ENCODE measurements at regions not wholly inside any gene's neighbourhood (a gene's known extent, or its start where the extent isn't known, plus 50 kb on each side); places are given as distances from the start of the nearest gene placed in this dataset.
"Not testable (repeated sequence)": the region's sequence is repeated elsewhere in the genome, so short reads cannot be mapped to it uniquely, and the experiment has no call there.

GRCh38 chr6:27575594-27576361 is 102.9 kb upstream of the ZNF184 start:
- DNase-seq: no peak

GRCh38 chr6:27568226-27568897 is 95.5 kb upstream of the ZNF184 start:
- no peak for DNase-seq

- no peak for DNase-seq
These were observed 93.2 kb upstream of the ZNF184 start for GRCh38 chr6:27565839-27566779.

- no peak for DNase-seq
These were observed 89.1 kb upstream of the ZNF184 start for GRCh38 chr6:27562027-27562410.

GRCh38 chr6:27558028-27558724 is 85.3 kb upstream of the ZNF184 start:
- DNase-seq: no peak

- no peak for DNase-seq
These were observed 83.5 kb upstream of the ZNF184 start for GRCh38 chr6:27556406-27556805.

- no peak for DNase-seq
These were observed 80.4 kb upstream of the ZNF184 start for GRCh38 chr6:27553123-27553904.

GRCh38 chr6:27551607-27552006 is 78.7 kb upstream of the ZNF184 start:
- DNase-seq: no peak

- DNase-seq: no peak
These were observed 77.8 kb upstream of the ZNF184 start for GRCh38 chr6:27550692-27551091.

- DNase-seq: not testable (repeated sequence)
These were observed 76.3 kb upstream of the ZNF184 start for GRCh38 chr6:27549241-27549598.

GRCh38 chr6:27547157-27548075 is 74.5 kb upstream of the ZNF184 start:
- DNase-seq: peak; percentile 5 to 40

GRCh38 chr6:27546522-27546921 is 73.6 kb upstream of the ZNF184 start:
- no peak for DNase-seq

GRCh38 chr6:27545271-27546046 is 72.6 kb upstream of the ZNF184 start:
- DNase-seq: no peak

GRCh38 chr6:27544612-27545260 is 71.8 kb upstream of the ZNF184 start:
- no peak for DNase-seq

- DNase-seq: not testable (repeated sequence)
These were observed 71.2 kb upstream of the ZNF184 start for GRCh38 chr6:27544135-27544534.

GRCh38 chr6:27542485-27542884 is 69.6 kb upstream of the ZNF184 start:
- DNase-seq: no peak

- no peak for DNase-seq
These were observed 69.0 kb upstream of the ZNF184 start for GRCh38 chr6:27541933-27542297.

GRCh38 chr6:27541212-27541932 is 68.5 kb upstream of the ZNF184 start:
- DNase-seq: no peak

- no peak for DNase-seq
These were observed 66.6 kb upstream of the ZNF184 start for GRCh38 chr6:27539551-27539950.

All from NCI-H526 (cell line).